NCI-H226 (cell line): ENCODE measurements at regions not wholly inside any gene's neighbourhood (a gene's known extent, or its start where the extent isn't known, plus 50 kb on each side); places are given as distances from the start of the nearest gene placed in this dataset.

Experiments used
- DNase-seq: peaks from one replicate; pipeline ENCODE4 v3.0.0-alpha.2; 2015

- DNase-seq: no peak
Observed at GRCh38 chr7:145082366-145083161, 246.7 kb upstream of the TPK1 start.

- no peak for DNase-seq
Observed at GRCh38 chr7:145065473-145065872, 229.6 kb upstream of the TPK1 start.

GRCh38 chr7:145064114-145064513 is 228.3 kb upstream of the TPK1 start:
- no peak for DNase-seq

GRCh38 chr7:145053781-145054180 is 217.9 kb upstream of the TPK1 start:
- DNase-seq: no peak

GRCh38 chr7:145050415-145050814 is 214.6 kb upstream of the TPK1 start:
- no peak for DNase-seq

- DNase-seq: peak; percentile 2
Observed at GRCh38 chr7:145036604-145037405, 201.0 kb upstream of the TPK1 start.

GRCh38 chr7:145031162-145031561 is 195.3 kb upstream of the TPK1 start:
- DNase-seq: no peak

GRCh38 chr7:145030754-145031153 is 194.9 kb upstream of the TPK1 start:
- no peak for DNase-seq

GRCh38 chr7:145020454-145020853 is 184.6 kb upstream of the TPK1 start:
- DNase-seq: no peak

- no peak for DNase-seq
Observed at GRCh38 chr7:145016068-145016467, 180.2 kb upstream of the TPK1 start.

GRCh38 chr7:145009876-145010275 is 174.0 kb upstream of the TPK1 start:
- DNase-seq: no peak

- no peak for DNase-seq
Observed at GRCh38 chr7:145005601-145006000, 169.7 kb upstream of the TPK1 start.

- no peak for DNase-seq
Observed at GRCh38 chr7:144997512-144997911, 161.7 kb upstream of the TPK1 start.

GRCh38 chr7:144995495-144995894 is 159.6 kb upstream of the TPK1 start:
- no peak for DNase-seq

- DNase-seq: no peak
Observed at GRCh38 chr7:144991041-144991440, 155.2 kb upstream of the TPK1 start.

GRCh38 chr7:144987686-144988085 is 151.8 kb upstream of the TPK1 start:
- DNase-seq: no peak

GRCh38 chr7:144982133-144982532 is 146.3 kb upstream of the TPK1 start:
- no peak for DNase-seq

- DNase-seq: no peak
Observed at GRCh38 chr7:144975882-144976281, 140.0 kb upstream of the TPK1 start.

- no peak for DNase-seq
Observed at GRCh38 chr7:144969787-144970186, 133.9 kb upstream of the TPK1 start.

GRCh38 chr7:144960763-144961162 is 124.9 kb upstream of the TPK1 start:
- no peak for DNase-seq

GRCh38 chr7:144957998-144958397 is 122.1 kb upstream of the TPK1 start:
- no peak for DNase-seq

- DNase-seq: no peak
Observed at GRCh38 chr7:144955422-144955821, 119.6 kb upstream of the TPK1 start.

- no peak for DNase-seq
Observed at GRCh38 chr7:144941127-144941526, 105.3 kb upstream of the TPK1 start.

GRCh38 chr7:144937199-144937598 is 101.3 kb upstream of the TPK1 start:
- DNase-seq: no peak
